ENCODE measurements at regions not wholly inside any gene's neighbourhood (a gene's known extent, or its start where the extent isn't known, plus 50 kb on each side); places are given as distances from the start of the nearest gene placed in this dataset.

GRCh38 chr16:62100651-62101050, 64.4 kb upstream of the CDH8 start:
- no peak for TF ChIP-seq CTCF (IDR thresholded peaks at IDR 0.05)
- TF ChIP-seq EP300 (IDR thresholded peaks at IDR 0.05; ENCODE audit: low read depth), result no peak

Data from transverse colon (tissue), 3 donors.